HG03469 (cell line): ENCODE measurements at regions not wholly inside any gene's neighbourhood (a gene's known extent, or its start where the extent isn't known, plus 50 kb on each side); places are given as distances from the start of the nearest gene placed in this dataset.
"Not testable (repeated sequence)": the region's sequence is repeated elsewhere in the genome, so short reads cannot be mapped to it uniquely, and the experiment has no call there.

ENCODE experiments used
- ATAC-seq: cut with Tn5 transposase; IDR thresholded peaks from one replicate; pipeline ENCODE4 v1.9.1; 2021; ENCODE audit warnings: mild to moderate bottlenecking, moderate library complexity, moderate number of reproducible peaks; ENCODE audit not compliant: unreplicated experiment

- no peak for ATAC-seq
These were observed 935.6 kb downstream of the GRID1 start for GRCh38 chr10:85430991-85431390.

GRCh38 chr10:85433248-85433647 lies 933.3 kb downstream of the GRID1 start:
- ATAC-seq, result no peak

- ATAC-seq, result no peak
These were observed 921.7 kb downstream of the GRID1 start for GRCh38 chr10:85444868-85445267.

GRCh38 chr10:85445702-85446101 lies 920.9 kb downstream of the GRID1 start:
- no peak for ATAC-seq

GRCh38 chr10:85446827-85447226 lies 919.8 kb downstream of the GRID1 start:
- no peak for ATAC-seq

GRCh38 chr10:85447690-85448089 lies 918.9 kb downstream of the GRID1 start:
- ATAC-seq, result no peak

GRCh38 chr10:85448716-85449115 lies 917.9 kb downstream of the GRID1 start:
- no peak for ATAC-seq

GRCh38 chr10:85454386-85454785 lies 912.2 kb downstream of the GRID1 start:
- no peak for ATAC-seq

- ATAC-seq, result no peak
These were observed 909.4 kb downstream of the GRID1 start for GRCh38 chr10:85457191-85457590.

- no peak for ATAC-seq
These were observed 908.3 kb downstream of the GRID1 start for GRCh38 chr10:85458324-85458723.

GRCh38 chr10:85459906-85460305 lies 906.7 kb downstream of the GRID1 start:
- no peak for ATAC-seq

- no peak for ATAC-seq
These were observed 902.3 kb downstream of the GRID1 start for GRCh38 chr10:85464336-85464735.

- no peak for ATAC-seq
These were observed 888.6 kb downstream of the GRID1 start for GRCh38 chr10:85477979-85478378.

- no peak for ATAC-seq
These were observed 876.2 kb downstream of the GRID1 start for GRCh38 chr10:85490431-85490830.

GRCh38 chr10:85491652-85492051 lies 874.9 kb downstream of the GRID1 start:
- ATAC-seq, result no peak

GRCh38 chr10:85492684-85493083 lies 873.9 kb downstream of the GRID1 start:
- ATAC-seq, result no peak

GRCh38 chr10:85493703-85494102 lies 872.9 kb downstream of the GRID1 start:
- no peak for ATAC-seq

- ATAC-seq, result not testable (repeated sequence)
These were observed 862.0 kb downstream of the GRID1 start for GRCh38 chr10:85504641-85505040.

- ATAC-seq, result no peak
These were observed 858.4 kb downstream of the GRID1 start for GRCh38 chr10:85508159-85508558.

GRCh38 chr10:85510682-85511081 lies 855.9 kb downstream of the GRID1 start:
- ATAC-seq, result no peak

GRCh38 chr10:85513436-85513835 lies 853.2 kb downstream of the GRID1 start:
- ATAC-seq, result no peak

GRCh38 chr10:85515316-85515715 lies 851.3 kb downstream of the GRID1 start:
- ATAC-seq, result no peak

GRCh38 chr10:85524001-85524666 lies 842.5 kb downstream of the GRID1 start:
- no peak for ATAC-seq
